Hepatocyte (in vitro differentiated cells): ENCODE measurements at regions not wholly inside any gene's neighbourhood (a gene's known extent, or its start where the extent isn't known, plus 50 kb on each side); places are given as distances from the start of the nearest gene placed in this dataset.

Source experiments
- EZH2 ChIP-seq: fragments of 200-600 bp; sonication (generic); IDR thresholded peaks from 2 replicates; pipeline ENCODE4 v1.6.1; 2016; ENCODE audit warnings: antibody characterized with exemption, mild to moderate bottlenecking, borderline replicate concordance
- EZH2phosphoT487 ChIP-seq: fragments of 200-600 bp; sonication (generic); IDR thresholded peaks from one replicate; pipeline ENCODE4 v1.6.1; 2018; ENCODE audit warnings: antibody characterized with exemption, mild to moderate bottlenecking, low read depth, moderate library complexity; ENCODE audit not compliant: unreplicated experiment, severe bottlenecking
- TF ChIP-seq, protein P1 (sequence below): fragments of 200-600 bp; sonication (generic); IDR thresholded peaks from 2 replicates; pipeline ENCODE4 v1.5.1; 2016; ENCODE audit warnings: antibody characterized with exemption, mild to moderate bottlenecking; ENCODE audit not compliant: poor library complexity

DNA sequence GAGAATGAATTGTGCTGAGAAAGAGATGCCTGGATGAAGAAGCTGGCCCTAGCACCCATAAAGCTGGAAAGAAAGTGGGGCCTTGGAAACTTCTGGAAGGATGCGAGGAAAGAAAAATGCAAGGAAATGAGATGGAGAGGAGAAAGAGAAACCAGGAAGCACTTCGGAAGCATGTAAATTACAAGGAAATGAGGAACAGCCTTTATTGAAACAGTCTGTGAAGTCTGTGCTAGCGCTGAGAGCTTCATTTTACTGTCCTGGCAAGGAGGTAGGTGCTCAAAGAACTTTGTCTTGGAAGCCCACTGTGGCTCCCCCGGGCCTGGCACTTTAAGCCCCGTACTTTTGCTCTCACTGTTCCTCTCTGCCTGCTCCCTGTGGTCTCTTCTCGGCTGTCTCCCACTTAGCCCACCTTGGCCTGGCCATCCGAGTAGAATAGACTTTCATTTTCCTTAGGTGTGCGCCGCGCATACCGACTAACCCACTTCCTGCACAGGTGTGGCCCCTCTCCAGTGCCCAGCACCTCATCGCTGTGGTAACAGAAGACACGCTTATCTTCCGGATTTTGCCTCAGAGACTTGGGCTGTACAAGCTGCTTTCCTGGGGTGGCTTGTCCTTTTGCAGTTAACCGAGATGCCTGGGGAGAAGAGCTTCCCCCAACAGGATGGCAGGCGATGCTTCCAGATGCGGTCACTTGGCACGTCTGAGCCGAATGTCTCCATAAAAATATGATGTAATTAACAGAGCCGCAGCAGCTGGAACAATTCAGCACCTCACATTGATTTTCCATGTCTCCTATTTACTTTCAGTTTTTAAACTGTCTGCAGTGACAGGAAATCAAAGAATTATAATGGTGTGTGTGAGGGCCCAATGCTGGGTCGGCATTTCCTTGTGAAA is 199.6 kb downstream of the HRH4 start:
- TF ChIP-seq, protein P1, sequence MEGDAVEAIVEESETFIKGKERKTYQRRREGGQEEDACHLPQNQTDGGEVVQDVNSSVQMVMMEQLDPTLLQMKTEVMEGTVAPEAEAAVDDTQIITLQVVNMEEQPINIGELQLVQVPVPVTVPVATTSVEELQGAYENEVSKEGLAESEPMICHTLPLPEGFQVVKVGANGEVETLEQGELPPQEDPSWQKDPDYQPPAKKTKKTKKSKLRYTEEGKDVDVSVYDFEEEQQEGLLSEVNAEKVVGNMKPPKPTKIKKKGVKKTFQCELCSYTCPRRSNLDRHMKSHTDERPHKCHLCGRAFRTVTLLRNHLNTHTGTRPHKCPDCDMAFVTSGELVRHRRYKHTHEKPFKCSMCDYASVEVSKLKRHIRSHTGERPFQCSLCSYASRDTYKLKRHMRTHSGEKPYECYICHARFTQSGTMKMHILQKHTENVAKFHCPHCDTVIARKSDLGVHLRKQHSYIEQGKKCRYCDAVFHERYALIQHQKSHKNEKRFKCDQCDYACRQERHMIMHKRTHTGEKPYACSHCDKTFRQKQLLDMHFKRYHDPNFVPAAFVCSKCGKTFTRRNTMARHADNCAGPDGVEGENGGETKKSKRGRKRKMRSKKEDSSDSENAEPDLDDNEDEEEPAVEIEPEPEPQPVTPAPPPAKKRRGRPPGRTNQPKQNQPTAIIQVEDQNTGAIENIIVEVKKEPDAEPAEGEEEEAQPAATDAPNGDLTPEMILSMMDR: no peak
- TF ChIP-seq EZH2phosphoT487 (no peak), EZH2 (no peak)
